Erythroblast (primary cell): ENCODE measurements at regions not wholly inside any gene's neighbourhood (a gene's known extent, or its start where the extent isn't known, plus 50 kb on each side); places are given as distances from the start of the nearest gene placed in this dataset.
"Not testable (repeated sequence)": the region's sequence is repeated elsewhere in the genome, so short reads cannot be mapped to it uniquely, and the experiment has no call there.

Experiments used
- GATA1 ChIP-seq: IDR thresholded peaks from 2 replicates; pipeline ENCODE4 v1.6.1; 2011; ENCODE audit warnings: low read depth, mild to moderate bottlenecking, control low read depth, low read length, moderate library complexity
- POLR2A ChIP-seq: IDR thresholded peaks from 2 replicates; pipeline ENCODE4 v1.6.1; 2011; ENCODE audit warnings: mild to moderate bottlenecking, low read length

- TF ChIP-seq POLR2A, GATA1: not testable (repeated sequence)
Observed at GRCh38 chr1:61018068-61018467, 64.3 kb upstream of the NFIA start.
